Esophagus muscularis mucosa (tissue), 4 donors: ENCODE measurements at regions not wholly inside any gene's neighbourhood (a gene's known extent, or its start where the extent isn't known, plus 50 kb on each side); places are given as distances from the start of the nearest gene placed in this dataset.
"Not testable (repeated sequence)": the region's sequence is repeated elsewhere in the genome, so short reads cannot be mapped to it uniquely, and the experiment has no call there.

ENCODE experiments used
- DNase-seq: peaks from one replicate; pipeline ENCODE4 v3.0.0-alpha.2; 2017; ENCODE audit errors: extremely low spot score
- H3K27ac ChIP-seq, 4 donors: fragments of 200-600 bp; sonication (generic); replicated peaks in 1 of 4; 1 replicate in 3 of 4; 2 replicates in 1 of 4; pipeline ENCODE4 v1.5.1; 2016 to 2019; ENCODE audit warnings: mild to moderate bottlenecking in 1 of 4
- H3K27me3 ChIP-seq, 4 donors: fragments of 200-600 bp; sonication (generic); one replicate each; pipeline versions ENCODE4 v1.5.1 to v1.6.0; 2016 to 2019
- H3K36me3 ChIP-seq, 4 donors: fragments of 200-600 bp; sonication (generic); one replicate each; pipeline ENCODE4 v1.5.1; 2016 to 2019
- H3K4me1 ChIP-seq, 4 donors: fragments of 200-600 bp; sonication (generic); one replicate each; pipeline ENCODE4 v1.5.1; 2016 to 2019
- H3K4me3 ChIP-seq, 4 donors: fragments of 200-600 bp; sonication (generic); 1 replicate in 2 of 4; 2 replicates in 2 of 4; pipeline ENCODE4 v1.5.1; 2016 to 2019; ENCODE audit warnings: mild to moderate bottlenecking in 4 of 4, moderate library complexity in 1 of 4
- H3K9me3 ChIP-seq, 4 donors: fragments of 200-600 bp; sonication (generic); 1 replicate in 3 of 4; 2 replicates in 1 of 4; pipeline ENCODE4 v1.5.1; 2016 to 2019
- CTCF ChIP-seq, 3 experiments: fragments of 200-600 bp in 2 of 3; fragments of 450-650 bp in 1 of 3; sonication (generic) in 2 of 3; IDR thresholded peaks; one replicate each; pipeline ENCODE4 v1.5.1; 2017 to 2019; ENCODE audit warnings: antibody characterized with exemption in 3 of 3, mild to moderate bottlenecking in 2 of 3, moderate library complexity in 1 of 3
- EP300 ChIP-seq: sonication (generic); formaldehyde crosslinking; IDR thresholded peaks from one replicate; pipeline ENCODE4 v1.6.1; 2017; ENCODE audit warnings: antibody characterized with exemption
- POLR2A ChIP-seq: fragments of 450-650 bp; IDR thresholded peaks from one replicate; pipeline ENCODE4 v1.6.1; 2017; ENCODE audit warnings: antibody characterized with exemption, moderate library complexity, mild to moderate bottlenecking, low read depth
- POLR2AphosphoS5 ChIP-seq, 2 donors: sonication (generic); formaldehyde crosslinking; IDR thresholded peaks; one replicate each; pipeline ENCODE4 v1.6.1; 2017; ENCODE audit warnings: antibody characterized with exemption in 2 of 2
- WGBS: methylation state at CpG from one replicate; pipeline ENCODE4 v1.1.5; 2018; 5-methylcytosine and 5-hydroxymethylcytosine counted together
- intact Hi-C: fragments of 100-400 bp; cut with DNase I; formaldehyde crosslinking; loops from one replicate; pipeline ENCODE4 v1.15.1; 2023

- H3K36me3 ChIP-seq, H3K4me1 ChIP-seq, H3K9me3 ChIP-seq, H3K27me3 ChIP-seq, intact Hi-C loops, DNase-seq, H3K27ac ChIP-seq: not testable (repeated sequence)
- 2% methylated on average over 5 of the region's 5 CpGs for WGBS
- H3K4me3 ChIP-seq: peak overlapping the region; percentile 37 to 52 (median 40)
These were observed 128.0 kb upstream of the PABPC3 start for GRCh38 chr13:24967970-24968369.

- H3K27ac ChIP-seq, H3K4me1 ChIP-seq, DNase-seq, H3K36me3 ChIP-seq, H3K27me3 ChIP-seq, H3K9me3 ChIP-seq, intact Hi-C loops: not testable (repeated sequence)
- TF ChIP-seq CTCF (IDR thresholded peaks at IDR 0.05): peak in 2 of 3 experiments; percentile 28 to 51
- H3K4me3 ChIP-seq: peak overlapping the region; percentile 37 to 52 (median 40)
- WGBS: 35% methylated on average over 2 of the region's 2 CpGs
These were observed 127.5 kb upstream of the PABPC3 start for GRCh38 chr13:24968416-24968815.

GRCh38 chr13:24973102-24973501 is 122.8 kb upstream of the PABPC3 start:
- H3K9me3 ChIP-seq, H3K36me3 ChIP-seq, intact Hi-C loops, H3K27ac ChIP-seq, H3K4me3 ChIP-seq, H3K4me1 ChIP-seq, H3K27me3 ChIP-seq, DNase-seq: not testable (repeated sequence)
- 91% methylated on average over 9 of the region's 9 CpGs for WGBS

- H3K9me3 ChIP-seq, intact Hi-C loops, H3K27ac ChIP-seq, H3K36me3 ChIP-seq, H3K4me3 ChIP-seq, DNase-seq, H3K4me1 ChIP-seq: not testable (repeated sequence)
- 23% methylated on average over 3 of the region's 3 CpGs for WGBS
- H3K27me3 ChIP-seq: peaks cover 0 to 36% (median 0%) of the 10 kb centered on the region in 4 donors
These were observed 114.6 kb upstream of the PABPC3 start for GRCh38 chr13:24981181-24981803.

- TF ChIP-seq CTCF (IDR thresholded peaks at IDR 0.05) (no peak), POLR2AphosphoS5 (IDR thresholded peaks at IDR 0.05) (no peak), EP300 (no peak), POLR2A (no peak)
- no peaks in the 10 kb centered on the region for H3K36me3 ChIP-seq
- H3K9me3 ChIP-seq: no peaks in the 10 kb centered on the region
- no peak for DNase-seq
- intact Hi-C loops: no loop called here
- H3K27ac ChIP-seq: no peak overlapping the region
- H3K4me1 ChIP-seq: no peaks in the 10 kb centered on the region
- 69% methylated on average over 9 of the region's 11 CpGs for WGBS
- peaks cover 0 to 47% (median 0%) of the 10 kb centered on the region in 4 donors for H3K27me3 ChIP-seq
- H3K4me3 ChIP-seq: no peak overlapping the region
These were observed 113.5 kb upstream of the PABPC3 start for GRCh38 chr13:24982333-24982999.

- intact Hi-C loops: no loop called here
- H3K27ac ChIP-seq: no peak overlapping the region
- no peaks in the 10 kb centered on the region for H3K4me1 ChIP-seq
- H3K36me3 ChIP-seq: no peaks in the 10 kb centered on the region
- TF ChIP-seq EP300 (no peak), CTCF (IDR thresholded peaks at IDR 0.05) (no peak), POLR2AphosphoS5 (IDR thresholded peaks at IDR 0.05) (no peak), POLR2A (no peak)
- WGBS: 79% methylated on average over 8 of the region's 8 CpGs
- H3K9me3 ChIP-seq: no peaks in the 10 kb centered on the region
- H3K27me3 ChIP-seq: peaks cover 0 to 48% (median 0%) of the 10 kb centered on the region in 4 donors
- no peak for DNase-seq
- no peak overlapping the region for H3K4me3 ChIP-seq
These were observed 112.8 kb upstream of the PABPC3 start for GRCh38 chr13:24983094-24983493.
